ENCODE measurements at regions not wholly inside any gene's neighbourhood (a gene's known extent, or its start where the extent isn't known, plus 50 kb on each side); places are given as distances from the start of the nearest gene placed in this dataset.

- TF ChIP-seq E2F5 (CRISPR knock-in tag; IDR thresholded peaks at IDR 0.05): no peak
Observed at GRCh38 chr10:94200146-94200837, 162.4 kb downstream of the NOC3L start (continued).

- no peak overlapping the region for H3K4me3 Mint-ChIP-seq
- DNase-seq (ENCODE audit: low spot score) (no peak), ATAC-seq (no peak)
- TF ChIP-seq ESRRA (CRISPR knock-in tag; IDR thresholded peaks at IDR 0.05; ENCODE audit: borderline replicate concordance): no peak
- TF ChIP-seq MXD4 (CRISPR knock-in tag; IDR thresholded peaks at IDR 0.05; ENCODE audit: borderline replicate concordance): no peak
- no peak overlapping the region for H3K27ac Mint-ChIP-seq
- POLR2A ChIA-PET: no interaction called here
- no peaks in the 10 kb centered on the region; the same call in 1 of the 2 replicates for H3K27me3 Mint-ChIP-seq (ENCODE audit: low read depth)
- peaks cover 6% of the 10 kb centered on the region for H3K9me3 Mint-ChIP-seq
- peaks cover 26% of the 10 kb centered on the region for H3K4me1 Mint-ChIP-seq
- CTCF ChIA-PET: no interaction called here
- H3K36me3 Mint-ChIP-seq: no peaks in the 10 kb centered on the region
Observed at GRCh38 chr10:94205396-94205831, 157.3 kb downstream of the NOC3L start.

- CTCF ChIA-PET: no interaction called here
- Mint-ChIP-seq H3K4me3 (no peak overlapping the region), H3K36me3 (no peaks in the 10 kb centered on the region), H3K27ac (no peak overlapping the region), H3K4me1 (peaks cover 33% of the 10 kb centered on the region), H3K27me3 (ENCODE audit: low read depth) (no peaks in the 10 kb centered on the region; the same call in 1 of the 2 replicates), H3K9me3 (peaks cover 14% of the 10 kb centered on the region)
- ATAC-seq (no peak), DNase-seq (ENCODE audit: low spot score) (no peak)
- POLR2A ChIA-PET: no interaction called here
- no peak for TF ChIP-seq JUN (CRISPR knock-in tag; IDR thresholded peaks at IDR 0.05)
- no peak for TF ChIP-seq ZNF281 (CRISPR knock-in tag; IDR thresholded peaks at IDR 0.05)
- no peak for TF ChIP-seq CREB1 (CRISPR knock-in tag; IDR thresholded peaks at IDR 0.05)
- TF ChIP-seq ZNF512 (CRISPR knock-in tag; IDR thresholded peaks at IDR 0.05; ENCODE audit: borderline replicate concordance): no peak
- TF ChIP-seq PRDM15 (CRISPR knock-in tag; IDR thresholded peaks at IDR 0.05): no peak
- TF ChIP-seq MLX (CRISPR knock-in tag; IDR thresholded peaks at IDR 0.05): no peak
- TF ChIP-seq NR3C1 (CRISPR knock-in tag; conservative IDR thresholded peaks at IDR 0.05; ENCODE audit: low read depth): no peak
- no peak for TF ChIP-seq OVOL2 (CRISPR knock-in tag; IDR thresholded peaks at IDR 0.05; ENCODE audit: borderline replicate concordance)
- no peak for TF ChIP-seq ZMAT4 (CRISPR knock-in tag; IDR thresholded peaks at IDR 0.05)
- TF ChIP-seq NFE2L1 (CRISPR knock-in tag; IDR thresholded peaks at IDR 0.05): no peak
- TF ChIP-seq FOXP1 (CRISPR knock-in tag; IDR thresholded peaks at IDR 0.05; ENCODE audit: borderline replicate concordance): no peak
- TF ChIP-seq ZNF416 (CRISPR knock-in tag; IDR thresholded peaks at IDR 0.05): no peak
- no peak for TF ChIP-seq USF2 (CRISPR knock-in tag; IDR thresholded peaks at IDR 0.05)
- no peak for TF ChIP-seq GRHL2 (CRISPR knock-in tag; IDR thresholded peaks at IDR 0.05; ENCODE audit: insufficient replicate concordance, severe bottlenecking)
- no peak for TF ChIP-seq KAT7 (CRISPR knock-in tag; IDR thresholded peaks at IDR 0.05; ENCODE audit: borderline replicate concordance)
- no peak for TF ChIP-seq FOXP4 (CRISPR knock-in tag; IDR thresholded peaks at IDR 0.05)
- TF ChIP-seq ETV6 (CRISPR knock-in tag; IDR thresholded peaks at IDR 0.05): no peak
Observed at GRCh38 chr10:94206176-94206575, 156.6 kb downstream of the NOC3L start.

Measured in WTC11 (cell line).